GM18909 (cell line): ENCODE measurements at regions not wholly inside any gene's neighbourhood (a gene's known extent, or its start where the extent isn't known, plus 50 kb on each side); places are given as distances from the start of the nearest gene placed in this dataset.
A peak's percentile ranks its signal among the peaks of the same experiment; 100 is the strongest.

Experiments used
- ATAC-seq: cut with Tn5 transposase; IDR thresholded peaks from one replicate; pipeline ENCODE4 v1.9.1; 2021; ENCODE audit warnings: mild to moderate bottlenecking; ENCODE audit not compliant: unreplicated experiment, poor library complexity

DNA sequence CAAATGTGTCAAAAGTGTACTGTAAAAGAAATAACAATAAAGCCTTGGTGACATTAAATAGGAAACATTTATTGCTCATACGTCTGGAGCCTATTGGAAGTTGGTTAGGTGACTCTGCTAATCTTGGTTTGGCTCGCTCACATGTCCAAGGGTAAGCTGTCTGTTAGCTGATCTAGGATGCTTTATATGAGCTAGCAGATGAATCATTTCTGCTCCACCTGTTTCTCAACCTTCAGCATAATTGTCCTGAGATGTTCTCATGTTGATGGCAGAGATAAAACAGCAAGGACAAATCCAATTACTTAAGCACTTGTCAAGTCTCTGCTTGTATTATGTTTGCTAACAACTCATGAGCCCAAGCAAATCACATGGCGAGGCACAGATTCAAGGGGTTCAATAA, 56.0 kb upstream of the CD53 start:
- no peak for ATAC-seq

GRCh38 chr1:110811529-110811928, 61.4 kb upstream of the CD53 start:
- ATAC-seq = no peak

DNA sequence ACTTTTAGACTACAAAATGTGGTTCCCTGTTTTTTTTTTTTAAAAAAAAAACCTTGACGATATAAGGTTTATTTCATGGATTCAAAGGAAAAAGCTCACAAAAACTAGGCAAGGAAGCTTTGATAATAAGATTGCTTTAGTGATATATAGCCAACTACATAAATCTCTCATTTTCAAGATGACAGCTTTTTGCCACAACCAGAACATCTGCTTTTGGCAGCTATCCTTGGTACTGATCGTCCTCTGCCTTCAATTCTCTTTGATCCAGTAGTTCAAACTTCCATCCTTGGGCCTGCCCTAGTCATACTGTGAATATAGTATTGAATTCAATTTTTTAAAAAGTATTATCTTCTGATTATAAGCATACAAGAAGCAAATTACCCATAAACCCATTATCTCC, 72.9 kb upstream of the CD53 start:
- no peak for ATAC-seq

DNA sequence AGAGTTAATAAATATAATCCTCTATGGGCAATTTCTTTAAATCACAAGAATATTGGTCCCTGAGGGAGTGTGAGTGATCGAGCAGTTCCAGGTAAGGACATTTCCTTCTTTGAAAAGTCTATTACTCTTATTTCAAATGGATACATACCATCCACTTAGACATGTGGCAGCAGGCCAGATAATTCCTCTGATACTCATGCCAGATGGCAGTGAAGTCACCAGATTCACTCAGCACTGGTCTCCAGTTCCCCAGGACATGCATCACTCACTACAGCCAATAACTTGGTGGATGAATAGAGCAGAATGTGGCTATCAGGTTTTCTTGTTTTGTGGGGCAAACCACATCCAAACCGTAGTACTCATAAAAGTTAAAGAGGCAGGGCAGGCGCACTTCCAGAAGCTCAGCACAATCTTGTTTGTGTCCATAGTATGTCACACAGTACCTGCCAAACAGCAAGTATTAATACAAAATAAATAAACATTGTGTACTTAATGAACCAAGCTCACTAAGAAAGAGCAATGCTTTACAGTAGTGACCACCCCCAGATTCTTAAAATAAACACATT, 74.2 kb upstream of the CD53 start:
- no peak for ATAC-seq

GRCh38 chr1:110788673-110789072, 84.3 kb upstream of the CD53 start:
- ATAC-seq = no peak

DNA sequence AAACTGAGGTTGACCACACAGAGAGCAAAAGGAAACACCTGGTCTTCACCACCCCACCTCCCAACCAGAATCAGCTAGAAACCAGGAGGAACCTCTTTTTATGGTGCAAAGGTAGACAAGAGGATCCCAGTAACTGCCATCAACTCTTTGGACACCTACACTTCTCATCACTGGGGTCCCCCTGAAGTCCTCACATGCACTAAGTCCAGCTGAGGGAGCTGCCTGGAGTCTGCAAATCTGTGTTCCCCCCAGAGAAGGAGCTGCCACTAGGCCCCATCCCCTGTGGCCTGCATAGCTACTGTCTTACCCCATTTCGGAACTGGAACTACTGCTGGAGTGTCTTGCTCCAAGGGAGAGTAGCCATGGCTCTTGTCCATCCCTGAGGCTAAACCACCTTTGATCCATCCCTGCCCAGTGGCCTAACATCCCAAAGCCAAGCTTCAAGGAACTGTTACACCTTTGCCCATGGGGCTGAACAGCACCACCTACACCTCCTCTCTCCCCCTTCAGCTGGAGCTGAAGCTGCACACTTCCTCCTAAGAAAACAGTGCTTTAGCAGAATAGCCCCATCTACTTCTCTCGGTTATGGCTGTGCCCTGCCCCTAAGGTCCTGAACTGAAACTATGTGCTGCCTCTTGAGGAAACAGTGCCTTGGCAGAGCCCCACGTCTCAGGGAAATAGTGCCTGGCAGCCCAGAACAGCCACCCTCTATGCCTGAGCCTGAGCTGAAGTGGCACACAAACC, 85.4 kb upstream of the CD53 start:
- ATAC-seq = peak; percentile 78

DNA sequence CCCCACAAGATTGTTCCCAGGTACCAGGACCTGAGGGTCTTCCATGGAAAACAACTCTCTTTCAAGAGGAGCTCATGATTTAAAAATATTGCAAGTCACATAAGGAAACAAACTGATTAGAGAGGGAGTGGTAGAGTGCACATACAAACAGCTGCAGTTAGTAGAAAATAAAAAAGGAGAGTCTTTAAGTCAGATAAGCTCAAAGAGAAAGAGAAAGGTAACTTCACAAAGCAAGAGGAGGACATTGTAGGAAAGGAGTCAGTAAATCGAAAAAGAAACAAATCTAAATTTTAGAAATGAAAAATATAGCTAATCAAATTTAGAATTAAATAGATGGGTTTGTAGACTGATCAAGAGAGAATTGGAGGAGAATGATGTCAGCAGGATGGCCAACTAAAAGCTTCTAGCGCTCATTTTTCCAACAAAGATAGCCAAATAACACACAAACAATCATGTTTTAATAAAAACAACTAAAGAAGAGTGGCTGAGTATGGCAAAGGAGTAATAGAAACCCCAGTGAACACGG, 86.1 kb upstream of the CD53 start:
- ATAC-seq = peak; percentile 34

- no peak for ATAC-seq
These were observed 87.3 kb upstream of the CD53 start for GRCh38 chr1:110785612-110786011.

- ATAC-seq = no peak
These were observed 87.9 kb upstream of the CD53 start for GRCh38 chr1:110785055-110785454.

- no peak for ATAC-seq
These were observed 89.5 kb upstream of the CD53 start for GRCh38 chr1:110783292-110783918.

DNA sequence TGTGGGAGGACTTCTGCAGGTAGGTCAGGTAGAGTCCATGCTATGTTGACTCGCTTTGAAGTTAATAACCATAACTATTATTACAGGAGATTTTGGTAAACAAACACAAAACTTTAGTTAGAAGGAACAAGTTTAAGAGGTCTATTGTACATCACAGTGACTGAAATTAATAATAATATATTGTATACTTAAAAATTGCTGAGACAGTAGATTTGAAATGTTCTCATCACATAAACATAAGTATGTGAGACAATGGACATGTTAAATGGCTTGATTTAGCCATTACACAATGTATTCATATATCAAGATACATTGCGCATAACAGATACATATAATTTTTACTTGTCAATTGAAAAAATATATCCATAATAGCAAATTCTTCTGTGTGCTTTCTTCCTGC, 91.4 kb upstream of the CD53 start:
- ATAC-seq = no peak

- peak; percentile 50 for ATAC-seq
These were observed 92.1 kb upstream of the CD53 start for GRCh38 chr1:110780600-110781484.

GRCh38 chr1:110779636-110780035, 93.3 kb upstream of the CD53 start:
- ATAC-seq = no peak

DNA sequence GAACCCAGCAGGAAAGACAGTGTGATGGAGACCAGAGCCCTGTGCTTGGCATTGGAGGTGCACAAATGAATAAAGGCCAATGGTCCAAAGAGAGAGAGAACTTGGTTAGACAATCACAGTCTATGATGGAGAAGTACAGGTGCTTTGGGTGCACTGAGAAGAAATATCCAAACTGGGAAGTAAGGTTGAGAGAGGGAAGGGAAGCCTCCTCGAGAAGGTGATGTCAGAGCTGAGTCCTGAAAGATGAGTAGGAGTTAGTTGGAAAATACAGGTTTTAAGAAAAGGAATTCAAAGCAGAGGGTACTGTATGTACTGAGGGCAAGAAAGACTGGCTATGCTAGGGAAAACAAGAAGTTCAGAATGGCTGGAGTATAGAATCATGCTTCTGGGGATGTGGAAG, 94.1 kb upstream of the CD53 start:
- ATAC-seq = no peak

- ATAC-seq = no peak
These were observed 95.7 kb upstream of the CD53 start for GRCh38 chr1:110777228-110777627.

DNA sequence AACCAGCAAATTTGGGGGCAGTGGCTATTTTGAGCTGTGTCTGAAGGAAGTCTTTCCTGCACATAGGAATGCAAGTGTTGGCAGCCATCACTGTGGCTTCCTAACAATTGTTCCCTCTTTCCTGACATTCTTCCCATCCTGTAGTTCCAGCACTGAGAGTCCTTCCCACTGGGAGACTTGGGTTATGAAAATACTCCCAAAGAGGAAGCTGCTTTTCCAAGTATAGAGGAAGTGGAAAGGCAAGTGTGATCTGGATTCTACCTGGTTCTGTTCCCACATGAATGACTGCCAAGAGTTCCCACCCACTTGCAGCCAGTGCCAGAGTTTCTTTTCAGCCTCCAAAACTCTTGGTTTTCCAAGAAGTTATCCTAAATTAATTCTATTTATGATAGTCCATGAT, 98.5 kb upstream of the CD53 start:
- ATAC-seq = no peak

DNA sequence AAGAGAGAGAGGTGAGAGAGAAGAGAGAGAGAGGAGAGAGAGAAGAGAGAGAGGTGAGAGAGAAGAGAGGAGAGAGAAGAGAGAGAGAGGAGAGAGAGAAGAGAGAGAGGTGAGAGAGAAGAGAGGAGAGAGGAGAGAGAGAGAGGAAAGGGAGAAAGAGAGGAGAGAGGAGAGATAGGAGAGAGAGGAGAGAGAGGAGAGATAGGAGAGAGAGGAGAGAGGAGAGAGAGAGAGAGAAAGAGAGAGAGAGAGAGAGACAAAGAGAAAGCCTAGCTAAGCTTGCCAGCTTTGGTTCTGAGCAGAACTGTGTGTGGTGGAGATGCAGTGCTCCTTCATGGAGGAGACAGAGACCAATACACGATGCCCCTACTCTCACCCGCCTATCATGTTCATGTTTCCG, 99.1 kb upstream of the KCNA3 start:
- no peak for ATAC-seq

- no peak for ATAC-seq
These were observed 96.7 kb upstream of the KCNA3 start for GRCh38 chr1:110771245-110772022.

- no peak for ATAC-seq
These were observed 96.1 kb upstream of the KCNA3 start for GRCh38 chr1:110770832-110771231.

DNA sequence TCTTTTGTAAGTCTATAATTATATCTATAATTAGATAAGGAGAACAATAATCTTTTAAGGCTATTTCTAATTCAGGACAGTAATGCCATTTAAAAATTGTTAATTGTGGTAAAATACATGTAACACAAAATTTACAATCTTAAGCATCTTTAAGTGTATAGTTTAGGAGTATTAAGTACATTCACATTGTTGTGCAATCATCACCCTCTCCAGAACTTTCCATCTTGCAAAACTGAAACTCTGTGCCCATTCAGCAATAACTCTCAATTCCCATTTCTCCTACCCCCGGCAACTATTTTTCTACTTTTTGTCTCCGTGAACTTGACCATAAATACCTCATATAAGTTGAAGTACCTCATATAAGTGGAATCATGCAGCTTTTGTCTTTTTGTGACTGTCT, 93.9 kb upstream of the KCNA3 start:
- no peak for ATAC-seq
